HEK293T (cell line): ENCODE measurements at regions not wholly inside any gene's neighbourhood (a gene's known extent, or its start where the extent isn't known, plus 50 kb on each side); places are given as distances from the start of the nearest gene placed in this dataset.

Experiments used
- CTCF ChIA-PET: fragments of 350-600 bp; formaldehyde crosslinking; extraction: SDS; loops from one replicate; lab custom pipeline; 2021; ENCODE audit warnings: antibody characterized with exemption, inconsistent platforms; lab: Yijun Ruan, JAX
- POLR2A ChIA-PET: fragments of 350-600 bp; formaldehyde crosslinking; extraction: SDS; loops from one replicate; lab custom pipeline; 2020; ENCODE audit warnings: antibody characterized with exemption, inconsistent platforms; lab: Yijun Ruan, JAX
- DNase-seq: peaks from one replicate; pipeline ENCODE4 v3.0.0; 2012; ENCODE audit warnings: mixed read lengths; ENCODE audit errors: extremely low spot score
- ARNT ChIP-seq: fragments of 450-650 bp; IDR thresholded peaks from 2 replicates; pipeline ENCODE4 v1.6.1; 2017; ENCODE audit warnings: mild to moderate bottlenecking
- BHLHE40 ChIP-seq: fragments of 450-650 bp; IDR thresholded peaks from 2 replicates; pipeline ENCODE4 v1.6.1; 2016; ENCODE audit warnings: mild to moderate bottlenecking, moderate library complexity, borderline replicate concordance
- CTBP1 ChIP-seq: fragments of 450-650 bp; IDR thresholded peaks from 2 replicates; pipeline ENCODE4 v1.6.1; 2016; ENCODE audit warnings: borderline replicate concordance
- ELF4 ChIP-seq: fragments of 450-650 bp; IDR thresholded peaks from 2 replicates; pipeline ENCODE4 v1.6.1; 2017; ENCODE audit warnings: antibody characterized with exemption
- FOXA1 ChIP-seq: fragments of 450-650 bp; IDR thresholded peaks from 2 replicates; pipeline ENCODE4 v1.6.1; 2016; ENCODE audit warnings: mild to moderate bottlenecking
- FOXK2 ChIP-seq: fragments of 450-650 bp; IDR thresholded peaks from 2 replicates; pipeline ENCODE4 v1.6.1; 2016; ENCODE audit warnings: mild to moderate bottlenecking
- FOXM1 ChIP-seq: fragments of 450-650 bp; IDR thresholded peaks from 2 replicates; pipeline ENCODE4 v1.6.1; 2017; ENCODE audit warnings: mild to moderate bottlenecking, borderline replicate concordance
- HDGF ChIP-seq: fragments of 450-650 bp; IDR thresholded peaks from 2 replicates; pipeline ENCODE4 v1.6.1; 2017; ENCODE audit warnings: antibody characterized with exemption, borderline replicate concordance
- L3MBTL2 ChIP-seq: fragments of 450-650 bp; conservative IDR thresholded peaks from 2 replicates; pipeline ENCODE4 v1.6.1; 2016; ENCODE audit warnings: mild to moderate bottlenecking
- LEF1 ChIP-seq: fragments of 450-650 bp; IDR thresholded peaks from 2 replicates; pipeline ENCODE4 v1.6.1; 2017; ENCODE audit warnings: mild to moderate bottlenecking, borderline replicate concordance
- NFRKB ChIP-seq: fragments of 450-650 bp; IDR thresholded peaks from 2 replicates; pipeline ENCODE4 v1.6.1; 2016; ENCODE audit warnings: mild to moderate bottlenecking, moderate library complexity
- SP1 ChIP-seq: fragments of 450-650 bp; IDR thresholded peaks from 2 replicates; pipeline ENCODE4 v1.6.1; 2017
- SUZ12 ChIP-seq: fragments of 450-650 bp; IDR thresholded peaks from 2 replicates; pipeline ENCODE4 v1.6.1; 2016; ENCODE audit warnings: mild to moderate bottlenecking
- TARDBP ChIP-seq: fragments of 450-650 bp; IDR thresholded peaks from 2 replicates; pipeline ENCODE4 v1.6.1; 2016
- ZNF384 ChIP-seq: fragments of 450-650 bp; IDR thresholded peaks from 2 replicates; pipeline ENCODE4 v1.6.1; 2016
- TF ChIP-seq, protein P1 (sequence below): fragments of 450-650 bp; IDR thresholded peaks from 2 replicates; pipeline ENCODE4 v1.6.1; 2016

DNA sequence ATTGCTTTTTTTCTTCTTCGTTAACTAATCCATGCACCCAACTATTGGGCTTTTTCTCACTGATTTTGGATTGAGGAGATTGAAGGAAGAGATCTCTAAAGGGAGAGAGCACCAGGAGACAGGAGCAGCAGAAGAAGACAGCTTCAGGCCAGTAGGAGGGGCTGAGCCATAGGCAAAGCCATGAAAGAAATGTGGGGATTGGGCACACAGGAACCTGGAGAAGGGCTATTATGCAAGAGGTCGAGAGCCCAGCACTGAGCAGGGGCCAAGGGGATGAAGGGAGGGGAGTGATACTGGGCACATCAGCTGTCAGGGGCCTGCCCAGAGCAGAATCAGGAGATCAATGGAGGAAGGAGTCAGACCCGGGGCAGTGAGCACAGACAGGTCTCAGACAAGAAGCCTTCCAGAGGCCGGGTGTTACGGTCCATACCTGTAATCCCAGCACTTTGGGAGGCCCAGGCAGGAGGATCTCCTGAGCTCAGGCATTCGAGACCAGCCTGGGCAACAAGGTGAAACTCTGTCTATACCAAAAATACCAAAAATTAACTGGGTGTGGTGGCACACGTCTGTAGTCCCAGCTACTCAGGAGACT lies 140.9 kb downstream of the BCOR start:
- no peak for DNase-seq
- TF ChIP-seq TARDBP (no peak), ELF4 (no peak), HDGF (no peak), BHLHE40 (no peak), CTBP1 (no peak)
- POLR2A ChIA-PET = no interaction called here

DNA sequence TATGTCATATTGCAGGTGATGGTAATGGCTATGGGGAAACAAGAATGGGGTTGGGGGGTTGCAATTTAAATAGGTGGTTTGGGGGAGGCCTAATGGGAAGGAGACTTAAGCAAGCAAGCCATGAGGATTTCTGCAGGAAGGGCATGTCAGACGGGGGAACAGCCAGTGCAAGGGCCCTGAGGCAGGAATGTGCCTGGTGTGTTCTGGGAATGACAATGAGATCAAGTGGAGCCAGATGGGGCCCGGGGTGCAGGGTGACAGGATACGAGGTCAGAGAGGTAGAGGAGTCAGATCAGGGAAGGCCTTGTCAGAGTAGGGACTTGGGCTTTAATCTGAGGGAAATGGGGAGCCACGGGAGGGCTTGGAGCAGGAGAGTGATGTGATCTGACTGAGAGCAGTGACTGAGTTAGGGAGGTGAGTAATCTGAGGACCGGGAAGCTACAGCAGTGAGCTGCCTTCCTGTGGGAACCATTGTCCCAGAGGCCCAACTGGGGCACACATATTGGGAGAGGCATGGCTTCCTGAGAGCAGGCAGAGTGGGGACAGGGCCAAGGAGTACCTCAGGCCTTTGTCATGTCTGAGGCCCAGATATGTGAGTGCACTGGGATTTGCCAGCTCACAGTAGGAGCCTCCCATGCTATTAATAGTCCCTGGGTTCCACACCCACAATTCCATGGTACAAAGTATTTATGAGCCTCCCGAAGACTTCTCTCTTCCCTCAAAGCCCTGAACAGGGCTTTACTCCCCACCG lies 139.8 kb downstream of the BCOR start:
- POLR2A ChIA-PET = no interaction called here
- CTCF ChIA-PET = no interaction called here
- no peak for DNase-seq
- TF ChIP-seq ZNF384 = no peak
- TF ChIP-seq SP1 = no peak
- TF ChIP-seq BHLHE40 = no peak
- no peak for TF ChIP-seq FOXK2
- no peak for TF ChIP-seq NFRKB
- no peak for TF ChIP-seq ARNT
- no peak for TF ChIP-seq LEF1
- TF ChIP-seq L3MBTL2 = no peak

More for the DNA sequence above, 140.9 kb downstream of the BCOR start:
- CTCF ChIA-PET = no interaction called here

DNA sequence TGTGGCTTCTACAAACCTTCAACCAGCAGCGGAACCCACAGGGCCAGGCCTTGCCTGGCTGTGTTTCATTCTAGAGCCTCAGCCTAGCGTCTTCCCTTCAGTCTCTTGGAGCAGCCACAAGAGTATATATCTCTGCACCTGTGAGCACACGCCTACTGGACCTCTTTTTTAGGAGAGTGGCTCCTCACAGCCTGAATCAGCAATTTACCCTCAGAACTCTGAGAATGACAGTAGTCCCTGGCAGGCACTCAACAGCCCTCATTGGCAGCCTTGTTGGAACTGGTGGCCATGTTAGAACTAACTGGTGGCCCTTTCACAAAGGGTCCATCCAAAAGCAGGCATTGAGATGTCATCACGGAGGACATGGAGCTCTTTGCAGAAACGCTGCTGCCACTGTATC lies 138.9 kb downstream of the BCOR start:
- ChIA-PET POLR2A (no interaction called here), CTCF (no interaction called here)
- no peak for DNase-seq
- no peak for TF ChIP-seq ELF4
- no peak for TF ChIP-seq L3MBTL2
- no peak for TF ChIP-seq SP1

DNA sequence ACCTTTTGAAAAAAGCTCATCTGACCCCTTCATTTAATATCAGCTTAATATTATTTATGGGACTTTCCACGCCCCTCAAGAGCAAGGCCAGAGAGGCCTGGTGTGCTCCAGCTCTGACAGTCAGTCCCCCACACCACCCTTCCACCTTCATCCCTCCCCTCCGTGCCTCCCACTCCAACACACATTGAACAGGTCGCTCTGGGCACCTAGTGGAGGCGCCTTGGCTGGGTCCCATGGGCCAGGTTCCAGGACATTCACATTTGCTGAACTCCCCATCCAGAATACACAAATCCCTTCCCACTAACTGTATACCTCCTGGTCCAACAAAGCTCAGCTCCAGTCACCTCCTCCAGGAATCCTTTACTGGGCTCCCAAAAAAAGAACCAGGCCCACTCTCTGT lies 137.5 kb downstream of the BCOR start:
- no peak for DNase-seq
- ChIA-PET CTCF (interaction anchor here (0.7 kb wide), 1 partner anchor 106 kb away, joined by 3 read pairs; no protein-coding TSS in a partner anchor), POLR2A (no interaction called here)
- TF ChIP-seq CTBP1 (no peak), HDGF (no peak), BHLHE40 (no peak), SP1 (no peak)

DNA sequence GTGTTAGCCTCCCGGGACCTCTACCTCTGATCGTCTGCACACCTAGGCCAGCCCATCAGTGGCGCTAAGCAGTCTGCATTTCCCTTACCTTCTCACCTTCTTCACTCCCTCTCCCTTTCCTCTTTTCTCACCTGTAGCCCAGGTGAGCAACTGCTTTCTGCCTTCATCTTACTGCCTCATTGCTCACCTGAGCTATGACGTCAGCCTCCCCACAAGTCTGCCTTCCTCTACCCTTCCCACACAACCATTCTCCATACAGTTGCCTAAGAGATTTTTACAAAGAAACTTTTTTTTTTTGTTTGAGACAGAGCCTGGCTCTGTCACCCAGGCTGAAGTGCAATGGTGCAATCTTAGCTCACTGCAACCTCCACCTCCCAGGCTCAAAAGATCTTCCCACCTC lies 136.3 kb downstream of the BCOR start:
- ChIA-PET CTCF (no interaction called here), POLR2A (no interaction called here)
- no peak for DNase-seq
- TF ChIP-seq HDGF = no peak
- no peak for TF ChIP-seq FOXA1
- no peak for TF ChIP-seq FOXM1
- no peak for TF ChIP-seq BHLHE40
- TF ChIP-seq LEF1 = no peak
- no peak for TF ChIP-seq SUZ12
- TF ChIP-seq FOXK2 = no peak
- no peak for TF ChIP-seq TARDBP
- TF ChIP-seq ELF4 = no peak
- TF ChIP-seq ZNF384 = no peak
- no peak for TF ChIP-seq SP1

DNA sequence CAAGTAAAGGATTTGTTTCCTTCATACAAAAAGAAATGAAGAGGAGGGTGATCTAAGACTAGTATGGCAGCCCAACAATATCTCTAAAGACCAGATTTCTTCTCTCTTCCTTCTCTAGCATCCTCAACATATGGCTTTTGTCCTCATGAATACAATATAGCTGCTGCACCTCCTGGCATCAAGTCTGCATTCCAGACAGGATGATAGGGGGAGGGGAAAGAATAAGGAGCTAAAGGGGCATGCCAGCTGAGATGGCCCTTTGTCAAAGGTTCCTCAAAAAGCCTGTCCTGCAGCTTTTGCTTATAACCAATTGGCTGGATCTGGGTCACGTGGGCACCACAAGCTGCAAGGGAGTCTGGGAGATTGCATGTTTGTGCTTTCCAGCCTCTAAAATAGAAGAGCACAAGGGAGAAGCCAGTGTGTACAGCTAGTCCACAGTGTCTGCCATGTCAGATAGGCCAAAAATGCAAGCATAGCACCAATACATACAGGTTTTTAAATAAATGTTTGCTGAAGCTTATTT lies 132.6 kb downstream of the BCOR start:
- POLR2A ChIA-PET = no interaction called here
- CTCF ChIA-PET = no interaction called here
- TF ChIP-seq, protein P1, sequence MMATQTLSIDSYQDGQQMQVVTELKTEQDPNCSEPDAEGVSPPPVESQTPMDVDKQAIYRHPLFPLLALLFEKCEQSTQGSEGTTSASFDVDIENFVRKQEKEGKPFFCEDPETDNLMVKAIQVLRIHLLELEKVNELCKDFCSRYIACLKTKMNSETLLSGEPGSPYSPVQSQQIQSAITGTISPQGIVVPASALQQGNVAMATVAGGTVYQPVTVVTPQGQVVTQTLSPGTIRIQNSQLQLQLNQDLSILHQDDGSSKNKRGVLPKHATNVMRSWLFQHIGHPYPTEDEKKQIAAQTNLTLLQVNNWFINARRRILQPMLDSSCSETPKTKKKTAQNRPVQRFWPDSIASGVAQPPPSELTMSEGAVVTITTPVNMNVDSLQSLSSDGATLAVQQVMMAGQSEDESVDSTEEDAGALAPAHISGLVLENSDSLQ = no peak
- TF ChIP-seq CTBP1 (no peak), LEF1 (no peak), NFRKB (no peak), SP1 (no peak), SUZ12 (no peak), ARNT (no peak), BHLHE40 (no peak)
- DNase-seq = no peak

DNA sequence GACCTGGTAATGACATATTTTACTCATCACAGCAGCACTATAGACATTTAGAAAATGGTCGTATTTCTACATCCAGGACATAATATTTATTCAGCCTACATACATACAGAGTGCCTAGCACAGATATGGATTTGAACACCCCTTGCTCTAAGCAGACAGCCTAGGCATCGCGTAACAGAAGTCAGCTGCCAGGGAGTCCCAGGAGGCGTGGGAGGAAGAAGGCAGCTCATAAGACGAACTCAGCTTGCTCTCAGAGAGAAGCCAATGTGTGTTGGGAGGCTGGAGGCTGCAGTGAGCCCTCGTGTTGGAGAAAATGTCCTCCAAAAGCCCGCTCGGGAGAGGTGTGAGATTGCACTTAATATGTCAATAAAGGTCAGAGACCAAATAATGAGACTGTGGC lies 131.6 kb downstream of the BCOR start:
- no peak for TF ChIP-seq FOXA1
- CTCF ChIA-PET = no interaction called here
- POLR2A ChIA-PET = no interaction called here
- DNase-seq = no peak

DNA sequence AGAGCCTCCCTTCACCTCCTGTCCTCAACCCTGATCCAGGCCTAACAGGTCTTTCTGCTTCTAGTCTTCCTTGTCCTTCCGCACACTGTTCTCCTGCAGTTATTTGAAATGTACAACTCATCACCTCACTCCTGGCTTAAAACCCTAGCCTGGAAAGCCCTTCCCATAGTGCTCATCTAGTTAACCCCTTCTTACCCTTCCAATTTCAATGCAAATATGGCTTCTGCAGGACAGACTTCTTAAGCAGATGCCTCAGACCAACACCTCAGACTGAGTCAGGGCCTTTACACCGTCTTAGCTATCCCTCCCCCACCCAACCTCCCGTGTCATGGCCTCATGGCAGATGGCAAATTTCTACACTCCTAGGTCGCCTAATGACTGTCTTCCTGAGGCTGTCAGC lies 130.4 kb downstream of the BCOR start:
- CTCF ChIA-PET = no interaction called here
- POLR2A ChIA-PET = no interaction called here
- no peak for TF ChIP-seq L3MBTL2
- TF ChIP-seq SUZ12 = no peak
- TF ChIP-seq FOXM1 = no peak
- no peak for TF ChIP-seq SP1
- no peak for TF ChIP-seq ZNF384
- no peak for TF ChIP-seq FOXA1
- TF ChIP-seq, protein P1 = no peak
- TF ChIP-seq CTBP1 = no peak
- TF ChIP-seq ARNT = no peak
- TF ChIP-seq NFRKB = no peak
- no peak for TF ChIP-seq FOXK2
- DNase-seq = no peak
